ENCODE measurements at regions not wholly inside any gene's neighbourhood (a gene's known extent, or its start where the extent isn't known, plus 50 kb on each side); places are given as distances from the start of the nearest gene placed in this dataset.

GRCh38 chr6:27143474-27144026, 104.0 kb upstream of the PRSS16 start:
- intact Hi-C loops (cut with micrococcal nuclease; ENCODE audit: unreplicated experiment): no loop called here
- no peak overlapping the region for H2AFZ ChIP-seq (ENCODE audit: low read length)
- DNase-seq (ENCODE audit: low spot score) (no peak), FAIRE-seq (no peak), ATAC-seq (no peak)
- 49% methylated on average over 2 of the region's 2 CpGs for WGBS (ENCODE audit: low lambda C conversion rate)
- no peak overlapping the region for H3K27ac ChIP-seq (ENCODE audit: extremely low read length, insufficient read depth, low read length)
- H3K36me3 ChIP-seq (replicated peaks in 1 of 2; ENCODE audit: control insufficient read depth in 1 of 2, insufficient read depth in 2 of 2, low read length in 2 of 2): no peaks in the 10 kb centered on the region
- in situ Hi-C loops (cut with HindIII; ENCODE audit: extremely low pct_ligation_motif_present, low pct_unique_long_range_greater_than_20kb): no loop called here
- H3K4me1 ChIP-seq (ENCODE audit: insufficient read depth, low read length): peaks cover 27% of the 10 kb centered on the region
- BruUV-seq (replicated peaks): no TSS peak
- TF ChIP-seq E2F1 (CRISPR knock-in tag; IDR thresholded peaks at IDR 0.05) (no peak), ZNF501 (CRISPR knock-in tag; IDR thresholded peaks at IDR 0.05) (no peak), ZNF777 (CRISPR knock-in tag; IDR thresholded peaks at IDR 0.05) (no peak), TP53 (CRISPR knock-in tag; conservative IDR thresholded peaks at IDR 0.05) (no peak), CENPX (CRISPR knock-in tag; IDR thresholded peaks at IDR 0.05) (no peak)
- H3K9me3 ChIP-seq (ENCODE audit: low read length): no peaks in the 10 kb centered on the region
- no peak overlapping the region for H3K4me2 ChIP-seq (ENCODE audit: low read depth, low read length)
- no peak overlapping the region for H3K4me3 ChIP-seq (replicated peaks in 1 of 3; ENCODE audit: insufficient read depth in 1 of 3, low read depth in 2 of 3, low read length in 3 of 3)
- no peaks in the 10 kb centered on the region for H4K20me1 ChIP-seq (ENCODE audit: insufficient read depth, low read length)
- peaks cover 0 to 19% of the 10 kb centered on the region in 2 experiments; a peak in 4 of 5 replicates for H3K27me3 ChIP-seq (ENCODE audit: control insufficient read depth in 1 of 2, insufficient read depth in 2 of 2, low read length in 2 of 2)
- H3K9ac ChIP-seq (ENCODE audit: insufficient read depth, low read depth, low read length): no peak overlapping the region
- ChIA-PET CTCF (ENCODE audit: low intra/inter-chr PET ratio, low total read pairs) (no interaction called here), POLR2A (no interaction called here)
- no peaks in the 10 kb centered on the region for H3K79me2 ChIP-seq (ENCODE audit: insufficient read depth, low read length)

DNA sequence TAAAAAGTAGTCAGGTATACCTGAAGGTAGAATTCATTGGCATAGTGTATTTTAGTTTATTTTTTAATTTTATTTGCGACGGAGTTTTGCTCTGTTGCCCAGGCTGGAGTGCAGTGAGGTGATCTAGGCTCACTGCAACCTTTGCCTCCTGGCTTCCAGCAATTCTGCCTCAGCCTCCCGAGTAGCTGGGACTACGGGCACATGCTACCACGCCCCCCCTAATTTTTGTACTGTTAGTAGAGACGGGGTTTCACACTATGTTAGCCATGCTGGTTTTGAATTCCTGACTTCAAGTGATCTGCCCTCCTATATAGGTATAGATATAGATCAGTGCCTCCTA, 102.8 kb upstream of the PRSS16 start:
- Histone ChIP-seq H3K36me3 (replicated peaks in 1 of 2; ENCODE audit: control insufficient read depth in 1 of 2, insufficient read depth in 2 of 2, low read length in 2 of 2) (no peaks in the 10 kb centered on the region), H3K27me3 (ENCODE audit: control insufficient read depth in 1 of 2, insufficient read depth in 2 of 2, low read length in 2 of 2) (peaks cover 0 to 19% of the 10 kb centered on the region in 2 experiments; a peak in 4 of 5 replicates), H3K9ac (ENCODE audit: insufficient read depth, low read depth, low read length) (no peak overlapping the region), H3K79me2 (ENCODE audit: insufficient read depth, low read length) (no peaks in the 10 kb centered on the region), H3K4me1 (ENCODE audit: insufficient read depth, low read length) (peaks cover 27% of the 10 kb centered on the region), H3K4me3 (replicated peaks in 1 of 3; ENCODE audit: insufficient read depth in 1 of 3, low read depth in 2 of 3, low read length in 3 of 3) (no peak overlapping the region), H3K4me2 (ENCODE audit: low read depth, low read length) (no peak overlapping the region; the same call in 1 of the 2 replicates), H3K27ac (ENCODE audit: extremely low read length, insufficient read depth, low read length) (no peak overlapping the region), H2AFZ (ENCODE audit: low read length) (no peak overlapping the region), H4K20me1 (ENCODE audit: insufficient read depth, low read length) (no peaks in the 10 kb centered on the region), H3K9me3 (ENCODE audit: low read length) (no peaks in the 10 kb centered on the region)
- BruUV-seq (replicated peaks): no TSS peak
- in situ Hi-C loops (cut with HindIII; ENCODE audit: extremely low pct_ligation_motif_present, low pct_unique_long_range_greater_than_20kb) (no loop called here), intact Hi-C loops (cut with micrococcal nuclease; ENCODE audit: unreplicated experiment) (no loop called here)
- POLR2A ChIA-PET: interaction anchor here (1.3 kb wide), 1 partner anchor 18 kb away, joined by 3 read pairs; no protein-coding TSS in a partner anchor
- FAIRE-seq (no peak), DNase-seq (ENCODE audit: low spot score) (no peak), ATAC-seq (no peak)
- CTCF ChIA-PET (ENCODE audit: low intra/inter-chr PET ratio, low total read pairs): no interaction called here
- TF ChIP-seq ZBTB42 (CRISPR knock-in tag; IDR thresholded peaks at IDR 0.05): no peak
- no peak for TF ChIP-seq ATF3 (CRISPR knock-in tag; IDR thresholded peaks at IDR 0.05)
- no peak for TF ChIP-seq MAZ (IDR thresholded peaks at IDR 0.05; ENCODE audit: borderline replicate concordance, low read depth, low read length)
- TF ChIP-seq MAZ (CRISPR knock-in tag; IDR thresholded peaks at IDR 0.05; ENCODE audit: low read depth): no peak
- TF ChIP-seq, protein P1, sequence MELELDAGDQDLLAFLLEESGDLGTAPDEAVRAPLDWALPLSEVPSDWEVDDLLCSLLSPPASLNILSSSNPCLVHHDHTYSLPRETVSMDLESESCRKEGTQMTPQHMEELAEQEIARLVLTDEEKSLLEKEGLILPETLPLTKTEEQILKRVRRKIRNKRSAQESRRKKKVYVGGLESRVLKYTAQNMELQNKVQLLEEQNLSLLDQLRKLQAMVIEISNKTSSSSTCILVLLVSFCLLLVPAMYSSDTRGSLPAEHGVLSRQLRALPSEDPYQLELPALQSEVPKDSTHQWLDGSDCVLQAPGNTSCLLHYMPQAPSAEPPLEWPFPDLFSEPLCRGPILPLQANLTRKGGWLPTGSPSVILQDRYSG (CRISPR knock-in tag; IDR thresholded peaks at IDR 0.05): no peak
- TF ChIP-seq YY1 (IDR thresholded peaks at IDR 0.05; ENCODE audit: insufficient read depth, insufficient replicate concordance, low read depth, low read length): no peak
- no peak for TF ChIP-seq KDM4B (CRISPR knock-in tag; IDR thresholded peaks at IDR 0.05)
- 62% methylated on average over 6 of the region's 6 CpGs for WGBS (ENCODE audit: low lambda C conversion rate)

Data from HepG2 (cell line).